ENCODE measurements at regions not wholly inside any gene's neighbourhood (a gene's known extent, or its start where the extent isn't known, plus 50 kb on each side); places are given as distances from the start of the nearest gene placed in this dataset.

GRCh38 chr3:144444061-144444460 lies 472.4 kb downstream of the DIPK2A start:
- TF ChIP-seq POLR2AphosphoS5 (IDR thresholded peaks at IDR 0.05; ENCODE audit: low read depth, low read length) (no peak), TAF1 (IDR thresholded peaks at IDR 0.05; ENCODE audit: borderline replicate concordance, low read depth, low read length) (no peak), POLR2A (IDR thresholded peaks at IDR 0.05; ENCODE audit: low read depth, low read length) (no peak)
